Breast epithelium (tissue), 4 donors: ENCODE measurements at regions not wholly inside any gene's neighbourhood (a gene's known extent, or its start where the extent isn't known, plus 50 kb on each side); places are given as distances from the start of the nearest gene placed in this dataset.

Experiments used
- DNase-seq, 2 donors: peaks; one replicate each; pipeline ENCODE4 v3.0.0-alpha.2; 2019; ENCODE audit warnings: low spot score in 2 of 2
- H3K27ac ChIP-seq, 2 donors: fragments of 200-600 bp; sonication (generic) in 1 of 2; one replicate each; pipeline ENCODE4 v1.5.1; 2016 to 2019; ENCODE audit warnings: mild to moderate bottlenecking in 1 of 2
- H3K27me3 ChIP-seq, 2 donors: fragments of 200-600 bp; sonication (generic) in 1 of 2; one replicate each; pipeline versions ENCODE4 v1.5.1 to v1.6.0; 2017 to 2019; ENCODE audit warnings: control low read depth in 1 of 2, mild to moderate bottlenecking in 1 of 2
- H3K36me3 ChIP-seq: fragments of 200-600 bp; one replicate; pipeline ENCODE4 v1.5.1; 2019
- H3K4me1 ChIP-seq, 2 donors: fragments of 200-600 bp; sonication (generic); one replicate each; pipeline ENCODE4 v1.5.1; 2016 to 2019; ENCODE audit warnings: control low read depth in 1 of 2
- H3K4me3 ChIP-seq, 3 donors: fragments of 200-600 bp; sonication (generic); 1 replicate in 2 of 3; 2 replicates in 1 of 3; pipeline ENCODE4 v1.5.1; 2016 to 2019; ENCODE audit warnings: mild to moderate bottlenecking in 3 of 3, moderate library complexity in 2 of 3
- H3K9me3 ChIP-seq, 2 donors: fragments of 200-600 bp; sonication (generic) in 1 of 2; one replicate each; pipeline ENCODE4 v1.5.1; 2016 to 2019; ENCODE audit warnings: control low read depth in 1 of 2
- CTCF ChIP-seq, 3 donors: fragments of 450-650 bp; IDR thresholded peaks; one replicate each; pipeline ENCODE4 v1.5.1; 2016 to 2017; ENCODE audit warnings: antibody characterized with exemption in 3 of 3, mild to moderate bottlenecking in 3 of 3, moderate library complexity in 3 of 3
- POLR2A ChIP-seq: fragments of 450-650 bp; IDR thresholded peaks from one replicate; pipeline ENCODE4 v1.6.1; 2016; ENCODE audit warnings: antibody characterized with exemption, mild to moderate bottlenecking, moderate library complexity
- POLR2AphosphoS5 ChIP-seq, 3 donors: sonication (generic); formaldehyde crosslinking; IDR thresholded peaks; one replicate each; pipeline ENCODE4 v1.6.1; 2017; ENCODE audit warnings: antibody characterized with exemption in 3 of 3
- intact Hi-C: fragments of 100-400 bp; cut with DNase I; formaldehyde crosslinking; loops from one replicate; pipeline ENCODE4 v1.15.1; 2023; ENCODE audit warnings: low total_unique reads

- intact Hi-C loops = no loop called here
- Histone ChIP-seq H3K9me3 (peaks cover 0 to 2% of the 10 kb centered on the region in 2 donors), H3K27me3 (no peaks in the 10 kb centered on the region), H3K27ac (no peak overlapping the region), H3K4me3 (no peak overlapping the region), H3K4me1 (no peaks in the 10 kb centered on the region), H3K36me3 (no peaks in the 10 kb centered on the region)
- DNase-seq = no peak
- TF ChIP-seq CTCF (IDR thresholded peaks at IDR 0.05) (no peak), POLR2A (no peak), POLR2AphosphoS5 (IDR thresholded peaks at IDR 0.05) (no peak)
These were observed 647.6 kb upstream of the PKDCC start for GRCh38 chr2:41400088-41400665.

GRCh38 chr2:41405441-41405840 lies 642.4 kb upstream of the PKDCC start:
- H3K4me1 ChIP-seq = no peaks in the 10 kb centered on the region
- H3K27me3 ChIP-seq = no peaks in the 10 kb centered on the region
- H3K27ac ChIP-seq = no peak overlapping the region
- H3K4me3 ChIP-seq = no peak overlapping the region
- H3K9me3 ChIP-seq = no peaks in the 10 kb centered on the region
- H3K36me3 ChIP-seq = no peaks in the 10 kb centered on the region
- intact Hi-C loops = no loop called here
- TF ChIP-seq POLR2AphosphoS5 (IDR thresholded peaks at IDR 0.05) (no peak), CTCF (IDR thresholded peaks at IDR 0.05) (no peak), POLR2A (no peak)
- no peak for DNase-seq

GRCh38 chr2:41409328-41409727 lies 638.5 kb upstream of the PKDCC start:
- H3K27me3 ChIP-seq = no peaks in the 10 kb centered on the region
- no peak overlapping the region for H3K27ac ChIP-seq
- intact Hi-C loops = no loop called here
- no peaks in the 10 kb centered on the region for H3K4me1 ChIP-seq
- no peaks in the 10 kb centered on the region for H3K9me3 ChIP-seq
- no peak overlapping the region for H3K4me3 ChIP-seq
- H3K36me3 ChIP-seq = no peaks in the 10 kb centered on the region
- TF ChIP-seq POLR2AphosphoS5 (IDR thresholded peaks at IDR 0.05) (no peak), CTCF (IDR thresholded peaks at IDR 0.05) (no peak), POLR2A (no peak)
- DNase-seq = no peak

GRCh38 chr2:41410011-41410410 lies 637.8 kb upstream of the PKDCC start:
- Histone ChIP-seq H3K27ac (no peak overlapping the region), H3K9me3 (no peaks in the 10 kb centered on the region), H3K36me3 (no peaks in the 10 kb centered on the region), H3K4me3 (no peak overlapping the region), H3K27me3 (no peaks in the 10 kb centered on the region), H3K4me1 (no peaks in the 10 kb centered on the region)
- intact Hi-C loops = no loop called here
- TF ChIP-seq POLR2A = no peak
- no peak for TF ChIP-seq POLR2AphosphoS5 (IDR thresholded peaks at IDR 0.05)
- TF ChIP-seq CTCF (IDR thresholded peaks at IDR 0.05) = no peak
- DNase-seq = no peak

GRCh38 chr2:41413813-41414485 lies 633.9 kb upstream of the PKDCC start:
- H3K4me1 ChIP-seq = no peaks in the 10 kb centered on the region
- H3K27ac ChIP-seq = no peak overlapping the region
- TF ChIP-seq CTCF (IDR thresholded peaks at IDR 0.05) = no peak
- TF ChIP-seq POLR2AphosphoS5 (IDR thresholded peaks at IDR 0.05) = no peak
- no peak for TF ChIP-seq POLR2A
- no peaks in the 10 kb centered on the region for H3K36me3 ChIP-seq
- intact Hi-C loops = no loop called here
- H3K4me3 ChIP-seq = no peak overlapping the region
- no peaks in the 10 kb centered on the region for H3K27me3 ChIP-seq
- DNase-seq = no peak
- no peaks in the 10 kb centered on the region for H3K9me3 ChIP-seq
